Neural progenitor cell (in vitro differentiated cells): ENCODE measurements at regions not wholly inside any gene's neighbourhood (a gene's known extent, or its start where the extent isn't known, plus 50 kb on each side); places are given as distances from the start of the nearest gene placed in this dataset.

ENCODE experiments used
- DNase-seq: peaks from one replicate; pipeline ENCODE4 v3.0.0-alpha.2; 2016; ENCODE audit warnings: low spot score
- H2AFZ ChIP-seq: fragments of 200-600 bp; sonication (generic); replicated peaks from 2 replicates; pipeline ENCODE4 v1.6.1; 2016; ENCODE audit warnings: antibody characterized with exemption
- H3F3A ChIP-seq: fragments of 200-600 bp; sonication (generic); 2 replicates; pipeline ENCODE4 v1.6.1; 2016; ENCODE audit warnings: antibody characterized with exemption, low read depth
- H3K27ac ChIP-seq: fragments of 200-600 bp; sonication (generic); 2 replicates; pipeline ENCODE4 v1.5.1; 2016; ENCODE audit warnings: mild to moderate bottlenecking
- H3K27me3 ChIP-seq: fragments of 200-600 bp; sonication (generic); 2 replicates; pipeline ENCODE4 v1.6.1; 2016; ENCODE audit warnings: mild to moderate bottlenecking, moderate library complexity
- H3K36me3 ChIP-seq: fragments of 200-600 bp; sonication (generic); 2 replicates; pipeline ENCODE4 v1.5.1; 2016
- H3K4me1 ChIP-seq: fragments of 200-600 bp; sonication (generic); 2 replicates; pipeline ENCODE4 v1.6.1; 2016; ENCODE audit warnings: mixed run types
- H3K4me2 ChIP-seq: fragments of 200-600 bp; sonication (generic); 2 replicates; pipeline ENCODE4 v1.6.1; 2016
- H3K4me3 ChIP-seq: fragments of 200-600 bp; sonication (generic); 2 replicates; pipeline ENCODE4 v1.5.1; 2016
- H3K79me2 ChIP-seq: fragments of 200-600 bp; sonication (generic); 2 replicates; pipeline ENCODE4 v1.6.1; 2016; ENCODE audit warnings: low read depth
- H3K9ac ChIP-seq: fragments of 200-600 bp; sonication (generic); 2 replicates; pipeline ENCODE4 v1.6.1; 2016
- H3K9me3 ChIP-seq: fragments of 200-600 bp; sonication (generic); 2 replicates; pipeline ENCODE4 v1.5.1; 2016; ENCODE audit warnings: low read depth
- H4K20me1 ChIP-seq: fragments of 200-600 bp; sonication (generic); 2 replicates; pipeline ENCODE4 v1.6.1; 2016; ENCODE audit warnings: low read depth
- H3K27ac Mint-ChIP-seq: 3 replicates; pipeline ENCODE4 v1.8.0; 2021; ENCODE audit warnings: mixed read lengths
- H3K27me3 Mint-ChIP-seq: 2 replicates; pipeline ENCODE4 v1.8.0; 2022; ENCODE audit warnings: low read depth, mild to moderate bottlenecking, inconsistent platforms, moderate library complexity, mixed read lengths; ENCODE audit not compliant: insufficient read depth
- H3K36me3 Mint-ChIP-seq: 3 replicates; pipeline ENCODE4 v1.8.0; 2021; ENCODE audit warnings: mixed read lengths
- H3K4me1 Mint-ChIP-seq: 3 replicates; pipeline ENCODE4 v1.8.0; 2021; ENCODE audit warnings: mixed read lengths
- H3K4me3 Mint-ChIP-seq: 3 replicates; pipeline ENCODE4 v1.8.0; 2021; ENCODE audit warnings: mild to moderate bottlenecking, moderate library complexity, mixed read lengths
- H3K9me3 Mint-ChIP-seq: 3 replicates; pipeline ENCODE4 v1.8.0; 2020; ENCODE audit warnings: mixed read lengths
- EZH2 ChIP-seq: fragments of 200-600 bp; sonication (generic); IDR thresholded peaks from 2 replicates; pipeline ENCODE4 v1.6.1; 2017; ENCODE audit warnings: antibody characterized with exemption, mild to moderate bottlenecking, moderate library complexity
- EZH2phosphoT487 ChIP-seq: fragments of 200-600 bp; sonication (generic); IDR thresholded peaks from 2 replicates; pipeline ENCODE4 v1.6.1; 2017; ENCODE audit warnings: antibody characterized with exemption
- TF ChIP-seq, protein P1 (sequence below): fragments of 200-600 bp; sonication (generic); IDR thresholded peaks from 2 replicates; pipeline ENCODE4 v1.5.1; 2017; ENCODE audit warnings: antibody characterized with exemption, mild to moderate bottlenecking

DNA sequence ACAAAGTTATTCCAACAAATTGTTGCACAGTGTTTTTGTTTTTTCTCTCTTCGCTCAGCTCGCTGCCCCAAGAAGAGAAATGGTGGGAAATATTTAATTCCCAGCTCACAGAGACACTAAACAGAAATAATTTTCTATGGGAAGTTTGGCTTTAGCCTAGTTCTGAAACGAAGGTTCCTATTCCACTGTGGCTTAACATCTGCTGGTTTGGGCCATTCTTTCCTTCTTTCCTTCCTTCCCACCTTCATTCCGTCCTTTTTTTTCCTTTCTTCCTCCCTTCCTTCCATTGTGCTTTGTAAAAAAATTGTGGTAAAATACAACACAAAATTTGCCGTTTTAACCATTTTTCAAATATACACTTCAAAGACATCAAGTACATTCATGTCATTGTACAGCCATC is 393.5 kb upstream of the SOX9 start:
- Histone ChIP-seq H3K9me3 (no peaks in the 10 kb centered on the region), H3K27ac (no peak overlapping the region), H3K9ac (no peak overlapping the region), H3K4me2 (no peak overlapping the region), H3F3A (no peaks in the 10 kb centered on the region), H3K79me2 (no peaks in the 10 kb centered on the region), H2AFZ (no peak overlapping the region), H3K36me3 (no peaks in the 10 kb centered on the region), H3K4me3 (no peak overlapping the region), H3K27me3 (no peaks in the 10 kb centered on the region), H4K20me1 (no peaks in the 10 kb centered on the region), H3K4me1 (no peaks in the 10 kb centered on the region)
- no peak for TF ChIP-seq EZH2phosphoT487
- TF ChIP-seq, protein P1, sequence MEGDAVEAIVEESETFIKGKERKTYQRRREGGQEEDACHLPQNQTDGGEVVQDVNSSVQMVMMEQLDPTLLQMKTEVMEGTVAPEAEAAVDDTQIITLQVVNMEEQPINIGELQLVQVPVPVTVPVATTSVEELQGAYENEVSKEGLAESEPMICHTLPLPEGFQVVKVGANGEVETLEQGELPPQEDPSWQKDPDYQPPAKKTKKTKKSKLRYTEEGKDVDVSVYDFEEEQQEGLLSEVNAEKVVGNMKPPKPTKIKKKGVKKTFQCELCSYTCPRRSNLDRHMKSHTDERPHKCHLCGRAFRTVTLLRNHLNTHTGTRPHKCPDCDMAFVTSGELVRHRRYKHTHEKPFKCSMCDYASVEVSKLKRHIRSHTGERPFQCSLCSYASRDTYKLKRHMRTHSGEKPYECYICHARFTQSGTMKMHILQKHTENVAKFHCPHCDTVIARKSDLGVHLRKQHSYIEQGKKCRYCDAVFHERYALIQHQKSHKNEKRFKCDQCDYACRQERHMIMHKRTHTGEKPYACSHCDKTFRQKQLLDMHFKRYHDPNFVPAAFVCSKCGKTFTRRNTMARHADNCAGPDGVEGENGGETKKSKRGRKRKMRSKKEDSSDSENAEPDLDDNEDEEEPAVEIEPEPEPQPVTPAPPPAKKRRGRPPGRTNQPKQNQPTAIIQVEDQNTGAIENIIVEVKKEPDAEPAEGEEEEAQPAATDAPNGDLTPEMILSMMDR = no peak
- no peak for TF ChIP-seq EZH2
- Mint-ChIP-seq H3K4me1 (peaks cover 2% of the 10 kb centered on the region), H3K4me3 (no peak overlapping the region), H3K36me3 (no peaks in the 10 kb centered on the region), H3K27ac (no peak overlapping the region), H3K9me3 (peaks cover 4% of the 10 kb centered on the region), H3K27me3 (peaks cover 3% of the 10 kb centered on the region)
- no peak for DNase-seq

DNA sequence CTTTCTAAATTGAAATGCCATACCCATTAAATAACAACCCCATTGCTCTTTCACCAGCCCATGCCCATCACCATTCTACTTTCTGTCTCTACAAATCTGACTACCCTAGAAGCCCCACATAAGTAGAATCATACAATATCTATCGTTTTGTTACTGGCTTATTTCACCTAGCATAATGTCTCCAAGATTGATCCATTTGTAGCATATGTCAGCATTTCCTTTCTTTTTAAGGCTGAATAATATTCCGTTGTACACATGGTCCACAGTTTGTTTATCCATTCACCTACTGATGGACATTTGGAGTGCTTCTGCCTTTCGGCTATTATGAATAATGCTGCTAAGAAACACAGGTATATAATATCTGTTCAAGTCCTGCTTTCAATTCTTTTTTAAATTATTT is 393.1 kb upstream of the SOX9 start:
- Histone ChIP-seq H4K20me1 (no peaks in the 10 kb centered on the region), H3K36me3 (no peaks in the 10 kb centered on the region), H2AFZ (no peak overlapping the region), H3K4me3 (no peak overlapping the region), H3K27ac (no peak overlapping the region), H3K4me2 (no peak overlapping the region), H3K4me1 (no peaks in the 10 kb centered on the region), H3K9me3 (no peaks in the 10 kb centered on the region), H3K79me2 (no peaks in the 10 kb centered on the region), H3F3A (no peaks in the 10 kb centered on the region), H3K9ac (no peak overlapping the region), H3K27me3 (no peaks in the 10 kb centered on the region)
- Mint-ChIP-seq H3K27ac (no peak overlapping the region), H3K4me3 (no peak overlapping the region), H3K27me3 (peaks cover 3% of the 10 kb centered on the region), H3K9me3 (peaks cover 4% of the 10 kb centered on the region), H3K4me1 (peaks cover 2% of the 10 kb centered on the region), H3K36me3 (no peaks in the 10 kb centered on the region)
- TF ChIP-seq, protein P1 = no peak
- TF ChIP-seq EZH2 (no peak), EZH2phosphoT487 (no peak)
- no peak for DNase-seq

DNA sequence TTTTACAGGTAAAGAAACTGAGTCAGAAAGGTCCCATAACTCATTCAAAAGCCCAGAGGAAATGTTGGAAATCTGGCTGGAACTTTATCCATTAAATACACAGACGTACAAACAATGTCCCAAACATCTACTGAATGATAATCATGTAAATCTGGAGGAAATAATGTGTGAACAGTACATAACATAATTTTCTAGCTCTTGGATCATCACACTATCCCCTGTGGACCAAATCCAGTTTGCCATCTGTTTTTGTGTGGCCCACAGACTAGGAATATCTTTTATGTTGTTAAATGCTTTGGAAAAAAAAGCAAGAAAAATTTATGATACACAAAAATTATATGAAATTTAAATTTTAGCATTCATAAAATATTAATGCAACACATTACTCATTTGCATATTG is 389.9 kb upstream of the SOX9 start:
- TF ChIP-seq EZH2 (no peak), EZH2phosphoT487 (no peak)
- TF ChIP-seq, protein P1 = no peak
- Histone ChIP-seq H3K36me3 (no peaks in the 10 kb centered on the region), H3F3A (no peaks in the 10 kb centered on the region), H3K4me1 (no peaks in the 10 kb centered on the region), H3K9me3 (no peaks in the 10 kb centered on the region), H3K27ac (no peak overlapping the region), H2AFZ (no peak overlapping the region), H3K9ac (no peak overlapping the region), H3K27me3 (no peaks in the 10 kb centered on the region), H3K4me2 (no peak overlapping the region), H4K20me1 (no peaks in the 10 kb centered on the region), H3K4me3 (no peak overlapping the region), H3K79me2 (no peaks in the 10 kb centered on the region)
- H3K4me1 Mint-ChIP-seq = peaks cover 2% of the 10 kb centered on the region
- peaks cover 3% of the 10 kb centered on the region for H3K27me3 Mint-ChIP-seq
- DNase-seq = no peak
- H3K27ac Mint-ChIP-seq = no peak overlapping the region
- no peaks in the 10 kb centered on the region for H3K36me3 Mint-ChIP-seq
- H3K9me3 Mint-ChIP-seq = peaks cover 4% of the 10 kb centered on the region
- no peak overlapping the region for H3K4me3 Mint-ChIP-seq

DNA sequence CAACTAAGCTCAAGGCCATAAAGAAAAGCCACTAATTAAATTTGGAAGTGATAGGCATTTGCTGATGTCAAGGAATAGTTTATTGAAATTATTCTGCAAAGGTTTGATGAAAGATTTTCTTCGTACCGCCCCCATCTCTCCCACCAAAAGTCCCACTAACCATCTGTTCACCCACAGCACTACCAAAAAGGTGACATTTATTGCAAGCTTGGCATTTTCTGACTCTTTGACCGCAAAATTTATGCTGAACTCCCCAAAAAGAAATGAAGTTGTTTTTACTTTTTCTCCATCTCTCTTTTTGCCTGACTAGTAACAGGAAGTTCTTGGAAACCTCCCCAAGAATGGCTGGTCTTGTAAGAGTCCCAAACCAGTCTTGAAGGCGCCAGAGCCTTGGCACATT is 384.9 kb upstream of the SOX9 start:
- Histone ChIP-seq H2AFZ (no peak overlapping the region), H3K79me2 (no peaks in the 10 kb centered on the region), H4K20me1 (no peaks in the 10 kb centered on the region), H3K9ac (no peak overlapping the region), H3K4me2 (no peak overlapping the region), H3F3A (no peaks in the 10 kb centered on the region), H3K27me3 (no peaks in the 10 kb centered on the region), H3K4me1 (peaks cover 8% of the 10 kb centered on the region), H3K27ac (no peak overlapping the region), H3K36me3 (no peaks in the 10 kb centered on the region), H3K4me3 (no peak overlapping the region), H3K9me3 (no peaks in the 10 kb centered on the region)
- no peak overlapping the region for H3K27ac Mint-ChIP-seq
- H3K4me3 Mint-ChIP-seq = no peak overlapping the region
- peaks cover 6% of the 10 kb centered on the region for H3K4me1 Mint-ChIP-seq
- peaks cover 2% of the 10 kb centered on the region for H3K27me3 Mint-ChIP-seq
- H3K36me3 Mint-ChIP-seq = no peaks in the 10 kb centered on the region
- no peak for DNase-seq
- TF ChIP-seq EZH2 (no peak), EZH2phosphoT487 (no peak)
- TF ChIP-seq, protein P1 = no peak
- no peaks in the 10 kb centered on the region for H3K9me3 Mint-ChIP-seq
